DMS 273 (cell line): ENCODE measurements at regions not wholly inside any gene's neighbourhood (a gene's known extent, or its start where the extent isn't known, plus 50 kb on each side); places are given as distances from the start of the nearest gene placed in this dataset.
"Not testable (repeated sequence)": the region's sequence is repeated elsewhere in the genome, so short reads cannot be mapped to it uniquely, and the experiment has no call there.

Experiments
- DNase-seq: peaks from one replicate; lab custom pipeline; 2025; ENCODE audit not compliant: unreplicated experiment; lab: John Stamatoyannopoulos, UW

DNA sequence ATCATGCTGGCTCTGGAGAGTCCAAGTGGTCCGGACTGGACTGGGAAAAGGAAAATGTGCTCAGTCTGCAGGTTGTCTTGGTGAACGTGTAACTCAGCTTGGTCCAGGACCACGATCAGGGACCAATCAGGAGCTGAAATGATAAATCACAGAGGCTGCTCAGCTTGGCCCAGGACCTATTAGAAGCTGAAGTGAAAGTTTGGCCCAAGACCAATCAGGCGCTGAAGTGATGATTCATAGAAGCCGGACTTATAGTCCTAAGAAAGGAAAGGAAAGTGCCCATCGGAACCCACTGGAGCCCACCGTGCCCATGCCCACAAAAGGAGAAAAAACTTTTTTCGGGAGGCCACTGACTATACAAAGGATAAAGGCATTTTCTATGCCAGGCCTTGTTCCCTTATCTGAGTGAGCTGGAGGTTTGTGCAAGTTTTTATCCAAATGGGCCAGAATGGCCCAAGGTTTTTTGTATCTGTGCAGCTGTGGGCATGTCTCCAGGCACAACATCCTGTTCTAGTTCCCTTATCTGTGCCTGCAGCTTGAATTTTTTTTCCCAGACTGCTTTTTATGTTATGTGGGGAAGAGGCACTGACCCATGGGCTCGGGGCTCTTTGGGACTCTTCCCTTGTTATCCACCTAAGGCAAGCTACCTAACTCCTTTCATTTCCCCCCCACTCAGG, 194.4 kb downstream of the FAM133A start:
- no peak for DNase-seq

GRCh38 chrX:93874554-93874953, 200.5 kb downstream of the FAM133A start:
- peak; percentile 77 for DNase-seq

GRCh38 chrX:93875621-93876282, 201.7 kb downstream of the FAM133A start:
- DNase-seq, result no peak

- DNase-seq, result not testable (repeated sequence)
Measured at GRCh38 chrX:93921041-93921440, 247.0 kb downstream of the FAM133A start.

- DNase-seq, result no peak
Measured at GRCh38 chrX:93932471-93933220, 258.6 kb downstream of the FAM133A start.

- no peak for DNase-seq
Measured at GRCh38 chrX:93977641-93978040, 303.6 kb downstream of the FAM133A start.

GRCh38 chrX:93985344-93986307, 311.6 kb downstream of the FAM133A start:
- DNase-seq, result no peak
